D721Med (cell line): ENCODE measurements at regions not wholly inside any gene's neighbourhood (a gene's known extent, or its start where the extent isn't known, plus 50 kb on each side); places are given as distances from the start of the nearest gene placed in this dataset.

Experiments
- DNase-seq: peaks from one replicate; pipeline ENCODE4 v3.0.0; 2011; ENCODE audit warnings: low spot score; ENCODE audit not compliant: insufficient read length
- FAIRE-seq: peaks from 2 replicates; lab custom pipeline; 2011; peaks lifted over from hg19 to GRCh38; lab: Jason Lieb, UNC
- CTCF ChIP-seq: IDR thresholded peaks from 2 replicates; pipeline ENCODE4 v1.5.1; 2012; ENCODE audit warnings: mild to moderate bottlenecking, control low read depth; ENCODE audit not compliant: insufficient read depth; ENCODE audit errors: missing control alignments

GRCh38 chr22:19615867-19616581 lies 91.8 kb upstream of the CLDN5 start:
- no peak for TF ChIP-seq CTCF
- FAIRE-seq: no peak
- no peak for DNase-seq

- TF ChIP-seq CTCF: no peak
- DNase-seq (no peak), FAIRE-seq (no peak)
These were observed 94.9 kb upstream of the SEPTIN5 start for GRCh38 chr22:19619144-19620009.

- no peak for DNase-seq
These were observed 93.4 kb upstream of the SEPTIN5 start for GRCh38 chr22:19620742-19621371.

GRCh38 chr22:19621373-19622060 lies 92.8 kb upstream of the SEPTIN5 start:
- TF ChIP-seq CTCF: no peak
- DNase-seq (no peak), FAIRE-seq (no peak)

More at GRCh38 chr22:19620742-19621371, 93.4 kb upstream of the SEPTIN5 start:
- FAIRE-seq: no peak
- no peak for TF ChIP-seq CTCF

- no peak for FAIRE-seq
- DNase-seq: no peak
- TF ChIP-seq CTCF: no peak
These were observed 92.3 kb upstream of the SEPTIN5 start for GRCh38 chr22:19622061-19622441.

- DNase-seq (no peak), FAIRE-seq (no peak)
- TF ChIP-seq CTCF: no peak
These were observed 88.8 kb upstream of the SEPTIN5 start for GRCh38 chr22:19625331-19626041.
